ENCODE measurements at regions not wholly inside any gene's neighbourhood (a gene's known extent, or its start where the extent isn't known, plus 50 kb on each side); places are given as distances from the start of the nearest gene placed in this dataset.
A peak's percentile ranks its signal among the peaks of the same experiment; 100 is the strongest.
"Not testable (repeated sequence)": the region's sequence is repeated elsewhere in the genome, so short reads cannot be mapped to it uniquely, and the experiment has no call there.

DNA sequence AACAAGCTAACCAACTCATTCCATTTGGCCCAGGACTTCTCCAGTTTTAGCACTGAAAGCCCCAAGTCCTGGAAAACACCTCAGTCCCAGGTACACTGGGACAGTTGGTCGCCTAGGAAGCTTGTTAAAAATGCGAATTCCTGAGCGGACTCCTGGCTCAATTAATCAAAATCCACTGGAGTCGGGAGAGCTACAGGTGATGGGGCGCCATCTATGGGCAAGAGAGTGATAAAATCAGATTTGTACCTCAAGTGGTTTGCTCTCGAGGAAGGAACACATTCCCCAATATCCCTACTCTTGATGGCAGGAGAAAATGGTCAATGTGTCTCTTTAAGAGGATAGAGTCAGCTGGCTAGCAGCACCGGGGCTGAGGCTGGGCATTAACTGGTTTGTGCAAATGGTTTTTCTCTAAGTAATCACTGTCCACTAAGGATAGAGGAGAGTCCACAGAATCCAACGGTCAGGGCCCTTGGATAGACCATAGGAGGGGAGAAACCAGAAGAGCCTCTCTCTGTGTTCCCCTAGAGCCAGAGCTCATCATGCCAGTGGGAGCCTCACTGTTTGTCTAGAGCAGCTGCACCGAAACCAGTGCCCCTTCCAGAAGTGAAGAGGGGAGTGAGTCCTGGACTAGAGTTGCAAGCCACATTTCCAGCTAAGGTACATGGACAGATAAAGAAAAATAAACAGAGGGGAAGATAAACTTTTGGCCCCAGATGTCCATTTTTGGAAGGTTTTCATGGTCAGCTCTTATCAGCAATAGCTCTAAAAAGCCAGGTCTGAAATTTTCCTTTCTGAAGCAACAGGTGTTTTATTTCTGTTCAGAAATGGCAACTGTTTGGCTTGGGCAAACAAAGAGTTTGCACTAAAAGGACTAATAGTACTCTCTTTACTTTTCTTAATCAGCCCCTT lies 148.5 kb downstream of the TENT5C start:
- DNase-seq (ENCODE audit: low spot score), result peak; percentile 47

DNA sequence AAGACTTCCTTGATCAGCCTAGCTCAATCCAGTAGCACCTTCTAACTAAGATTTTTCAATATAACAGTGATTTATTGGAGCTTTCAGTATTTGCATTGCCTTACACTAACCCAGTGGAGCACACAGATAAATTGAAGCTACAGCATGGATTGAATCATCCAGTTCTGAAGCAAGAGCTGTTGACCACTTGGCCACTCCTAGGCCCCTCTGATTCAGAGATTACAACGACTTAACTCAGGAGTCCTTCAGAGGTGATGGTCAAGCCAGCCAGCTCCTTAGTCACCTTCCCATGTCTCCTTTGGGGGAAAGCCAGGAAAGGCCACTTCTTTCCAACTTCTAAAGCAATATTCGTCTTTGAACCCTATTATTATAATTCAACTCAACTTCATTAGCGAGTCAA lies 151.8 kb downstream of the TENT5C start:
- DNase-seq (ENCODE audit: low spot score), result no peak

DNA sequence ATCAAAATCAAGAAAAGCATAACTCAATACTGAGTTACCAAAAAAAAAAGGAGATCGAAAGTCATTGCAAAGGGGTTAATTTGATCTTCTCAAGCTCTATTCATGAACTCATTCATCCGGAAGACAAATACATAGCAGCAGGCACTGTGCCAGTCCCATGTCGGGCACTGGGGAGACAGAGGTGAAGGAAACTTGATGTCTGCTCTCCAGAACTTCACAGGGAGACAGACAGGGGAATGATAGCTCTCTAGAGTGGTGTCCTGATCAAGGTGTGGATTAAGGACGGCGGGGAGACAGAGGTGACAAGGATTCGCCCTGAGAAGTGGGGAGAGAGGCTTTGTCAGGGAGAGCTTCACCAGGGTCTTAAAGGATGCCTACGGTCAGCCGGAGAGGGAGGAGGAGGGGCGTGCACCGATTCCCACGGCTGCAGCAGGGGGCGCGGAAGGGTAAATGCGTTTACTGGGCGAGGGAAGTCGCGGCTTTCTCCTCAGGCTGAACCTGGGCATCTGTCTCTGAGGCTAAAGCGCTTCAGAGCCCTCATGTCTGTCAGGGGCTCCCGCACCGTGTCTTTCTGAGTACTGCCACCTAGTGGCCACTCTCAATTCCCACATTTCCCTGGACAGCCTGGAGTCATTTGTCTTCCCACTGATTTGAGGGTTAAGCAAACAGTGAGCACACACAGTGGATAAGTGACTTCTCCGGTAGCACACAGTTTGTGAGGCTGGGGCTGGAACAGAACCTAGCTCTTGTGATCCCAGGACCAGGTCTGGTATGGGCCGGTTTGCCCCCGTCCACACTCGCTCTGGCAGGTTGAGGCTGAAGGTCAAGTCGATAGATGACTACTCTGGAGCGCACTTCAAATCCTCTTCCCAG lies 152.8 kb downstream of the TENT5C start:
- DNase-seq (ENCODE audit: low spot score), result peak; percentile 73

DNA sequence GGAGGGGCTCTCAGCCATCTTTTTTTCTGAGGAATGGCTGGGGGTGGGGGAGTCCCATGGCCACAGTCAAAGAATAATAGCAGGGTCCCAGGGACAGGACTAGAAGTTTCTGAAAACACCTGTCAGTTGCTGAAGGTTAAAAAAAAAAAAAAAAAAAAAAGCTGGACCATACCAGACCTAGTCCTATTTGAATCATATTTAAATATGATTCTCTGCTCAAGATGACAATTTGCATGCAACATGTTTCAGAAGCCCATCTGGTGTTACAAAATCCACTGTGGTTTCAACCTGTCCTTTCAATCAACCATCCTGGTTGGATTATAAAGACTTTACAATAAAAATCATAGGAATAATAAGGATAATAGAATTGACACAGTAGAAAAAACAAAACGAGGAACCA lies 153.7 kb downstream of the TENT5C start:
- no peak for DNase-seq (ENCODE audit: low spot score)

DNA sequence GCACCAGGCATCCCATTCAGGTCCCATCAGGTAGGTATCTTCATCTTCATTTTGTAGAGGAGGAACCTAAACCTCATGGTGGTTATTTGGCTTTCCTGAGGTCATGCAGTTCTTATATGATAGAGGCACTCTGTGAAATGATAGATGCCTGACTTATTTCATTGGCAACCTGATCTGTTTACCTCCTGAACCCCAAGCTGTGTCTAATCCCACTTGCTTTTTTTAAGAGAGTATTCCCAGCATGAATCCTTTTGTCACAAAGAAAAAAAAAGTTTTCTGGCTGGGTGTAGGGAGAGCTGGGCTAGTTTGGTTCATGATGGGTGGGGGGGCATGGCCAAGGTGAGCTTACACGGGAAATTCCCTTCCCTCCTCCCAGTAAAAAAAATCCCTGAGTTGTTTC lies 154.2 kb downstream of the TENT5C start:
- no peak for DNase-seq (ENCODE audit: low spot score)

DNA sequence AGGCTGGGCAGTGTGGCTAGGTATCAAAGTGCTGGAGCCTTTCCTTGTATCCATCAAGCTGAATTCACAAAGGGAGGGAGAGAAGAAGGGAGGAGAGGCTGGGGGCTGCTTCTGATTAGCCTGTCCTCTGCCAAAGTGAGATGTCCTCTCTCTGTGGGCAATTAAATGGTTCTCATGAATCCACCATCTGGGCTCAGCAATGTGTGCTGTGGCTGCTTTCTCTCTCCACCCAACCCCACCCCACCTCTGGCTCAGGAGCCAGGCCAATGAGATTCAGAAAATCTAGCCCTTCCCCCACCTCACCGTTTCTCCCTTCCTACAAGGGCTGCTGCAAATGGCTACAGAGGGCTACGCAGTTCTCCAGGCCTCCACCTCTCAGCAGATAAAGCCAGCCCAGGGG lies 154.6 kb downstream of the TENT5C start:
- no peak for DNase-seq (ENCODE audit: low spot score)

DNA sequence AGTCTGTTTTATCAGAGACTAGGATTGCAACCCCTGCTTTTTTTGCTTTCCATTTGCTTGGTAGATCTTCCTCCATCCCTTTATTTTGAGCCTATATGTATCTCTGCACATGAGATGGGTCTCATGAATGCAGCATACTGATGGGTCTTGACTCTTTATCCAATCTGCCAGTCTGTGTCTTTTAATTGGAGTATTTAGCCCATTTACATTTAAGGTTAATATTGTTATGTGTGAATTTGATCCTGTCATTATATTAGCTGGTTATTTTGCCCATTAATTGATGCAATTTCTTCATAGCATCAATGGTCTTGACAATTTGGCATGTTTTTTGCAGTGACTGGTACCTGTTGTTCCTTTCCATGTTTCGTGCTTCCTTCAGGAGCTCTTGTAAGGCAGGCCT lies 161.7 kb downstream of the GDAP2 start:
- not testable (repeated sequence) for DNase-seq (ENCODE audit: low spot score)

DNA sequence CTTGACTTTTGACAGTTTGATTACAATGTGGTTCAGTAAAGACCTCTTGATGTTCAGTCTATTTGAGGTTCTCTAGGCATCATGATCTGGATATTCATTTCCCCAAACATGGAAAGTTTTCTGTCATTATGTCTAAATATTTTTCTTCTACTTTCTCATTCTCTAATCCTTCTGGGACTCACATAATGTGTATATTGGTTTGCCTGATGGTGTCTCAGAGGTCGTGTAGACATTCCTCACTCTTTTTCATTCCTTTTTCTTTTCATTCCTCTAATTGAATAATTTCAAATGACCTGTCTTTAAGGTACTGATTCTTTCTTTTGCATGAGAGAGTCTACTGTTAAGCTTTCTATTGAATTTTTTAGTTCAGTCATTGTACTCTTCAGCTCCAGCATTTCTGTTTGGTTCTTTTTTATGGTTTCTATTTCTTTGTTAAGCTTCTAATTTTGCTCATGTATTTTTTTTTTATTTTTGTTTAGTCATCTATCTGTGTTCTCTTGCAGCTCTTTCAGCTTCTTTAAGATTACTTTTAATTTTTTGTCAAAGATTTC lies 158.4 kb downstream of the GDAP2 start:
- DNase-seq (ENCODE audit: low spot score), result no peak

DNA sequence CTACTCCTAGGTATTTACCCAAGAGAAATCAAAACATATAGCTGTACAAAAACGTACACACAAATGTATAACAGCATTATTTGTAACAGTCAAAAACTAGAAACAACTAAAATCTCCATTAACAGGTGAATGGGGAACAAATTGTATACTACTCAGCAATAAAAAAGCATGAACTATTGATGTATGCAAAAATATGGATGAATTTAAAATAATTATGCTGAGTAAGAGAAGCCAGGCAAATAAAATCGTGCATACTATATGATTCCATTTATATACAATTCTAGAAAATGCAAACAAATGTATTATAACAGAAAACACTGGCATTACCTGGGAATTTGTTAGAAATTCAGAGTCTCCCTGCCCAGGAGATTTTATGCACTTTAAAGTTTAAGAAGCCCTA lies 150.1 kb downstream of the GDAP2 start:
- no peak for DNase-seq (ENCODE audit: low spot score)

DNA sequence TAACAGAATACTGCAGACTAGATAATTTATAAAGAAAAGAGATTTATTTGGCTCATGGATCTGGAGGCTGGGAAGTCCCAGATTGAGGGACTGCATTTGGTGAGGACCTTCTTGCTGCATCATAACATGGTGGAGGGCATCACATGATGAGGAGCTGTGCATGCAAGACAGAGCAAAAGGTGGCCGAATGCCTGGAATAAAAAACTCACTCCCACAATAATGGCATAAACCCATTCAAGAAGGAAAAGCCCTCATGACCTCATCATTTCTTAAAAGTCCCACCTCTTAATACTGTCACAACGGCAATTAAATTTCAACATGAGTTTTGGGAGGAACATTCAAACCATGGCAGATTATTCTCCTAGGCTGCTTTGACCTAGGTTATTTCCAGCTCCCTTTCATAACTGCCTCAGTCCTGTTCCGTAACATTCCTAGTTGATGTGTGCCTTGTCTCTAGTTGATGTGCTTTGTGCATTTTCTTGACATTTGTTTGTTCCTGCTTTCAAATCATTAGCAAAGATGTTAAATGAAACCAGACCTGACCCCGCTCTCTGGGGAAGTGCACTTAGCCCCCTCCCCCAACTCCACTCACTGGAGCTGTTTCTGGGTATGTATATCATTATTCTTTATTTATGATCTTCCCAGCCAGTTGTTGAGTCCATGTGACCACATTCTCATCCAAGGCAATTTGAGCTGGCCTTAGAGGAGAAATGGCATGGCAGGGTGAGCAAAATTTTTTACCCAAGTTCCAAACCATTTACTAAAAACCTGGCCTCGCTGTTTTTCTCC lies 148.5 kb downstream of the GDAP2 start:
- no peak for DNase-seq (ENCODE audit: low spot score)

DNA sequence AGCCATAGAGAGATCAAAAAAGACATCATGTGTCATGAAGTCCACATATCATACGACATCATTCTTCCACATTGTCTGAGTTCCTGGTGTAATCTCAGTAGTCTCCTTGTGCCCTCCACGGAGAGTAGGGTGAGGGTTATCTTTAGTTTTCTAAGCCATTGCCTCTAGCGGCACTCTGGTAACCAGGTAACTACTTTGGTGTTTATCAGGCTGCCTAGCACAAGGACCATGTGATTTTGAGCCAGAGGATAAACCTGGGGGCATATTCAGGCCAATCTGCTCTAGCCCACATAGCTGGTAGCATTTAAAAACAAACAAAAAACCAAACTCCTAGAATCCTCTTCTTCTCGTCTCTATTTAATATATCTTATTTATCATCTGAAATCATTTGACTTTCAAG lies 147.4 kb downstream of the GDAP2 start:
- no peak for DNase-seq (ENCODE audit: low spot score)

DNA sequence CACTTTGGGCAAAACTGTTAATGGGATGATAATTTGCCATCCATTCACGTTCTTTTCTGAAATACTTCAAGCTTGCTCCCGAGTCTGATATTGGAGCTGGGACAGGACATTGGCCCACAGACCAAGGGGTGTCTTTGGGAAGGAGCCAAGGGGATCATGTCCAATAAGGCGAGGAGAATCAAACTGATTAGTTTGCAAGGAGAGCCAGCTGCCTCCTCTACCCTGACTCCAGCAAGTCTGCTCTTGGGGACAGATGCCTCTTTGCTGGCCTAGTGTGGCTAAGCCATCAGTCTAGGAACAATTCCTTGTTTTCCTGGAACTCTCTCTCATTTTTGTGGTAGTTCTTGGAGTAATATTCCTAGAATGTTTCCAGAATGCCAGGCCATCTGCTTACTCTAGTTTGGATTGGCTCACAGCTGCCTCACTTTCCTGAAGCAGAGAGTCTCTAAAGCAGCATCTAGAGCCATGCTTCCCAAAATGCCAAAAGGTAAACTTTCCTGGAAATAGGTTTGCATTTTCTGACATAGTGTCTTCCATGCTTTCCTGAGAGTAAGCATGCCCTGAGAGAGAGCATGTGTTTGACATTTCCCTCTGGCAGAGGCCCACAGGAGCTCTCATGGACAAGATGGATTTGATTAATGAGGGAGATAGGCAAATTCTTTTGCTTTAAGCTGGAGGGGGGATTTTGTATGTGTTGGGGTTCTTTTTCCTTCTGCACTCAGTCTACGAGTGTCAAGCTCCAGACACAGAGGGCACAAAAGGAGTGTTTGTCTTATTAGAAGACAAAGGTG lies 145.6 kb downstream of the GDAP2 start:
- no peak for DNase-seq (ENCODE audit: low spot score)

DNA sequence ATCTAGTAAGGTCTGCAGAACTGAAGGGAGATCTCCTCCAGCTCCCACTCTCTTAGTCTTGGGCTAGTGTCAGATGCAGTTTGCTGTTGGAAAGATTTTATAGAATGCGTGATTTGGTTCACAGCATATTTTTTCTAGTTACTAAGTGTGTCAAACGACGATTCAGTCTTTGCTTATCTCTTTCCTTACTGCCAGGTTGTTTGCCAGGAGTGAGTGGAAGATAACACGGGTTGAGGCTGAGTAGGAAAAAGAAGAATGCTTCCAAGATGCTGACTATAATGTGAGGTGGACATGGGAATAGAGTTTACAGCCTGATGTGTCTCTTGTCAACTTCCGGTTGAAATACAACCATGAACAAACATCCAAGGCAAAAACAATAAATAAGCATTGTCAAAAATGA lies 141.4 kb downstream of the GDAP2 start:
- DNase-seq (ENCODE audit: low spot score), result no peak

DNA sequence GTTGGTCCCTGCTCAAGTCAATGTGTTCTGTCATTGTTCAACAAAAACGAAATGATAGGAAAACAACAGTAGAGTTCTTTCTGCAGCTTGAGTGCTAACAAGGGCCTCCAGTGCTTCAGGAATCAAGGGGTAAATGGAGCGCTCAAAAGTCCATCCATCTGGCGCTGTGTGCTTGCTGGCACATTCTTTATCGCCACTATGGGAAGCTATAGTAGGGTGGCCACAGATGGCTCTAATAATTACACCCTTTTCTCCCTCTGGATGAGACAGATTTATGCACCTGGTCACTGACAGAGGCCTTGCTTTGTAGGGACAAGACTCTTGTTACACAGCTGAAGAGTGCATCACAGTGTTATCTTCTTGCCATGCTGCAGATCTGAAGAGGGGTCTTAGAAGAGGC lies 136.0 kb downstream of the GDAP2 start:
- no peak for DNase-seq (ENCODE audit: low spot score)

DNA sequence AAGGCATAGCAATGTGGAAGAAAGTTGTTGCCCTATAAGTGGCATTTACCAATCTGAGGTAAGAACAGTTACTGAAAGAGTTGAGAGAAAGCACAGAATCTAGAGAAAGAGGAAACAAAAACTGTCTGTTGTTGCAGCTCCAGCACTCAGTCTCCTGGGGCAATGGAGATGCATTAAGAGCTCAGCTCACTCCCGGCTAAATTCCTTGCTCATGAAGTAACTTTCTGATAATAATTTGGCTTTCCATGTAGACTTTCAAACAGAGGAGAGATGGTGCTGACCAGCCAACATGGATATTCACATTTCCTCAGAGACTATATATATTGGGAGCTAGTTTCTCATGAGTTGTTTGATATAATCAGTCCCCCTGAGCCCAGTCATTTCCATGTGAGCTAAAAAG lies 135.3 kb downstream of the GDAP2 start:
- no peak for DNase-seq (ENCODE audit: low spot score)

DNA sequence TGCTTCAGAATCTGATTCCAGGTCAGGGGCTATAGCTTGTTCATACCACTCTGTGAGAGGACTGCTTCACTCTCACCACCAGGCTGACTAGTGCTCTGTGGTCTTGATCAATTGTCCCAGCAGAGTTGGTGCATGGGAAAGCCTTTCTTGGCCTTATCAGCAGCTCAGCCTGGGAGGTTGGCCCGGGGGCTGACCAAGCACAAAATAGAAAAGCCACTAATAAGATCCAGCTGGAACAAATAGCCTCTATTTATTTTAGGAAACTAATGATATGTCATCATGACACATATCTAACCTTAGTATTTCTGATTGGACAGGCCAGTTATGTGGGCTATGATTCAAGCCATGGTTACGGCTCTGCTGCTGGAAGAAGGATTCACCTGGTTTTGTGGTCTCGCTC lies 134.2 kb downstream of the GDAP2 start:
- no peak for DNase-seq (ENCODE audit: low spot score)

DNA sequence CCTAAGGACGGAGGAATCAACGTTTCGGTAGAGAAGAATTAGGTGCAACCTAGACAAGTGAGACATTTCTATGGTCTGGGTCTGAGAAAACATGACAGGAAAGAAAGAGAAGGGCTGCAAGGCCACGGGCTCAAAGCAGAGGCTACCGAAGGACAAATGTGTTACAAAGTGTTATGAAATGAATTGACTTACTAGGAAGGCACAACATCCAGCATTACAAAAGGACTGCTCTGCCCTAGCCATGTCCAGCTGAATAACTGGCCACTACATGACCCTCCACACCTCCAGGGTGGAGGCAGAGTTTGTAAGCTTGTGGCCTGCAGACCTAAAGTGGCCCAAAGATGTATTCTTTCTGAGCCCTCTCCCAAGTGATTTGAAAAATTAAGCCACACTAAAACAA lies 133.6 kb downstream of the GDAP2 start:
- DNase-seq (ENCODE audit: low spot score), result no peak

DNA sequence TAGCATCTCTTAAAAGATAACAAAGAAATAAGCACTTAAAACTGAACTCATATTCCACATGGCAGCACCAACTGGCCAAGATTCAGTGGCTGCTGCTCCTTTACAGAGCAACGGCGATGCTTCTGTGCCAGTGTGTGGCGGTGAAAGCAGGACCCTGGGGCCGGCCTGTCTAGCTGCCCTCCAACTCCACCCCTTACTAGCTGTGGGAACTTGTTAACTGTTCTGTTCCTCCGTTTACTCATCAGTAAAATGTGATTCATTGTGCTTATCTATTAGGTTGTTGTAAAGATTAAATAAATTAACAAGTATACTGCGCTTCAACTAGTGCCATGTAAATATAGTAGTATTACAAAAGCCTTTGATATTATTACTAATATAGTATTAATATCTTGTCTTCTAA lies 133.2 kb downstream of the GDAP2 start:
- no peak for DNase-seq (ENCODE audit: low spot score)

DNA sequence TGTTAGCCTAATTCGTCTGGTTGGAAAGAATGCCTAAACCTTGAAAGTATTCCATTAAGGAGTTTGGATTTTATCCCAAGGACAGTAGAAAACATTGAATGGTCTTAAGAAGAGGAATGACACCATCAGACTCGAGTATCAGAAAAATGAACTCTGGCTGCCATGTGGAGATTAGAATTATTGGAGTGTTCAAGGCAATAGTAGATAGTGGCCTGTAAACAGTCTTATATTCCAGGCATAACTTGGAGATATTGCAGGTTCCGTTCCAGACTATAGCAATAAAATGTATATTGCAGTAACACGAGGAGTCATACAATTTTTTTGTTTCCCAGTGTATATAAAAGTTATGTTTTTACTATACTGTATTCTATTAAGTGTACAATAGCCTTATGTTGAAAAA lies 130.9 kb downstream of the GDAP2 start:
- DNase-seq (ENCODE audit: low spot score), result no peak

DNA sequence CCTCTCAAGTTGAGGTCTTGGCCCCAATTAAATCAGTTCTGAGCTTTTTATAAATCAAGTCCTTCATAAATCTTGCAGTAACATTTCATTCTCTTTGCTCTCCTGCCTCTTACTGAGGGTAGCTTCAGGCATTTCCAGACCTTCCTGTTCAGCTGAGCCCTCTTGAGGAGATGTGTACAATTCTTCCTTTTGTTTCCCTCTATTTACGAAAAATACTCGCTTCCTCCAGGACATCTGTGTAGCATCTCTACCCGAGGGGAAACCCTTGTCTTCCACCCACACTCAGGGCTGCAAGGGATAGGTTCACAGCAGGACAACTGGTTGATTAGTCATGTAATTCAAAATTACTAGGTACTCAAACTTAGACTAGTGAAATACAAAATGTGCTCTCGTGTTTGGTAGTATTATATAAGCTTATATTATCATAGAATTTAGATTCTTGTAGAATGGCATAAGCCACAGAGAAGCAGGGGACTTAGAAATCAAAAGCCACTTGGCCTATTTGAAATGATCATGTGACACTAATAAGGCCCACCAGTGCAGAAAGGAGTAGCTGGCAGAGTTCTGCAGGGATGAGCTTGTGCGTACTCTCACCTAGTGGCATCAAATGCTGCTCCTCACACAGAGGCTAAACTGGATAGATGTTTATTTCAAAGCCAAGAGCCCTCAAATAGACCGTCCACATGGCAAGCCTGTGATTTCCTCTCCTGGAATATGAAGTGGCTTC lies 126.7 kb downstream of the GDAP2 start:
- DNase-seq (ENCODE audit: low spot score), result no peak

DNA sequence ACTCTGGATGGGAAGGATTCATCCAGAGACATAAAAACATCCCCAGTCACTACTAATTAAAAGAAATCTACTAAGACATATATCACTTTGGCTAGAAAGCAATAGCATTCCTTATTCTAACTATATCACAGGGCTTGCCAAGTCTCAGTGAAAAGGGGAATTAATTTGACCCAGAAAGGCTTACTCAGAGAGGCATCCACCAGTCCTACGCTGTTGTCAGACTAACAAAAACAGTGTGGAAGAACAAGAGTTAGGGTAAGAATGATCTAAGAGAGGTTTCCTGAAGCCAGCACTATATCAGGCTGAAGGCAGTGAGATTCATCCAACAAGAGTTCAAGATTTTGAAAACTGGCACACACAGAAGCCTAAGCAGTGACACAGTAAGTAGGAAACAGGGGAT lies 126.1 kb downstream of the GDAP2 start:
- no peak for DNase-seq (ENCODE audit: low spot score)
